ENCODE measurements at regions not wholly inside any gene's neighbourhood (a gene's known extent, or its start where the extent isn't known, plus 50 kb on each side); places are given as distances from the start of the nearest gene placed in this dataset.

DNA sequence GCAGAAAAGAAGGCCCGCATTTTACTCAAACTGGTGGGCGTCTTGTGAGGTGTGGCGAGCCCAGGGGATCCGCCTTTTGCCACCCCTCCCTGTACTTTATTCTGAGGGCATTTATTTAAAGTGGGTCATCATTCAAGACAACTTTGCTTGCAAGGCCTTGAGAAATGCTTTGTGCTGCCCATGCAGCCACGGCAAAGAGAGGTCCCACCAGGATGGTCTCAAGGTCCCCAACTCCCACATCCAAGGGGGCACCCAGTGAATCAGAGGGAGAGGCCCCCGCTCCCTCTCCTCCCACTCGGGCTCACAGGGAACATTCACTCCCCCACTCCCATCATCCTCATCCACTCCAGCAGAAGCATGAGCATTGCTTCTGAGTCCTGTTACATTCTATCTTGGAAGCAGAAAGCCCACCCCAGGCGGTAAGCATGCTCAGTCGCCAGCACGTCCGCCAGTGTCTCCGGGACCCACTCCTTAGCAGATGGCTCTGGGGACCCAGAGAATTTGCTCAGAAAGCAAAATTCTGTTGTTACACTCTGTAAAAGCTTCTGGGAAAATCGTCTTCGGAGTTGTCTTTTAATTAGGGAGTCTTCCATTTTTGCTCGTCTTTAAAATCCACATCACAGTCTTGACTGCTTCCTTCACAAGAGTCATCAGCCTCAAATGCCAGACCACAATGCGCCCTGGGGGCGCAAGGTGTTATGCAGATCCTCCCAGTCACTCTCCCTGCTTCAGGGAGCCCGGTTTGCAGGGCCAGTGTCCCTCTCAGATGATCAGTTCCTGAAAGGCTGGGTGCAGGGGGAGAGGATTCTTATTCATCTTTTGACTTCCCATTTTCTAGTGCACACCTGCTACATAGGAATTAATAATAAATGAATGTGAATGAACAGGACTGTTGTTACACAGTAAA lies 99.4 kb upstream of the NCK2 start:
- TF ChIP-seq EZH2 (IDR thresholded peaks at IDR 0.05; ENCODE audit: insufficient read depth, poor library complexity, severe bottlenecking) = no peak
- TF ChIP-seq EZH2phosphoT487 (IDR thresholded peaks at IDR 0.05; ENCODE audit: insufficient read depth, low read depth) = no peak
